Endothelial cell of umbilical vein (primary cell): ENCODE measurements at regions not wholly inside any gene's neighbourhood (a gene's known extent, or its start where the extent isn't known, plus 50 kb on each side); places are given as distances from the start of the nearest gene placed in this dataset.

ENCODE experiments used
- BruUV-seq: library from RNA; stranded (reverse); fragments of 400-500 nt; replicated peaks from 2 replicates; lab custom pipeline; 2021; lab: Mats Ljungman, UMichigan
- CTCF ChIA-PET: fragments of 300-600, 350-600 bp; sonication (Branson Sonifier 250); formaldehyde crosslinking; loops from one replicate; lab custom pipeline; 2021; ENCODE audit warnings: antibody characterized with exemption, inconsistent platforms; lab: Charles Lee
- POLR2A ChIA-PET: fragments of 300-600, 350-600 bp; sonication (Branson Sonifier 250); formaldehyde crosslinking; loops from one replicate; lab custom pipeline; 2021; ENCODE audit warnings: antibody characterized with exemption, inconsistent platforms; lab: Charles Lee
- DNase-seq: peaks from one replicate; pipeline ENCODE4 v3.0.0-alpha.2; 2011; ENCODE audit warnings: low read depth, low spot score
- FAIRE-seq: peaks from 2 replicates; lab custom pipeline; 2011; peaks lifted over from hg19 to GRCh38; lab: Jason Lieb, UNC
- H2AFZ ChIP-seq: 2 replicates; pipeline ENCODE4 v1.6.0; 2012; ENCODE audit warnings: low read depth, low read length, control low read depth, inconsistent platforms
- H3K27ac ChIP-seq: 2 replicates; pipeline ENCODE4 v1.5.1; 2011; ENCODE audit warnings: low read depth, mild to moderate bottlenecking, control low read depth, low read length, moderate library complexity; ENCODE audit not compliant: insufficient read depth
- H3K27me3 ChIP-seq, 2 experiments: 2 replicates each; pipeline versions ENCODE4 v1.6.0 to v1.6.1; 2011; ENCODE audit warnings: low read length in 2 of 2, mixed read lengths in 1 of 2; ENCODE audit not compliant: control insufficient read depth in 2 of 2, insufficient read depth in 2 of 2
- H3K36me3 ChIP-seq, 2 experiments: 2 replicates in 1 of 2; 3 replicates in 1 of 2; pipeline ENCODE4 v1.5.1; 2011; ENCODE audit warnings: low read length in 2 of 2, mild to moderate bottlenecking in 1 of 2, moderate library complexity in 1 of 2; ENCODE audit not compliant: control insufficient read depth in 2 of 2, insufficient read depth in 2 of 2; ENCODE audit errors: extremely low read depth in 1 of 2
- H3K4me1 ChIP-seq: 3 replicates; pipeline ENCODE4 v1.5.1; 2011; ENCODE audit warnings: mild to moderate bottlenecking, low read length; ENCODE audit not compliant: control insufficient read depth, insufficient read depth; ENCODE audit errors: extremely low read depth
- H3K4me2 ChIP-seq: 2 replicates; pipeline ENCODE4 v1.6.1; 2011; ENCODE audit warnings: low read length, control low read depth, mixed read lengths; ENCODE audit not compliant: insufficient read depth
- H3K4me3 ChIP-seq, 3 experiments: fragments of 200-600 bp in 1 of 3; sonication (generic), shearing (Covaris generic) in 1 of 3; replicated peaks in 1 of 3; 2 replicates each; pipeline ENCODE4 v1.5.1; 2011 to 2016; ENCODE audit warnings: control low read depth in 3 of 3, low read length in 3 of 3, mild to moderate bottlenecking in 2 of 3, inconsistent platforms in 1 of 3, low read depth in 1 of 3, moderate library complexity in 1 of 3; ENCODE audit not compliant: insufficient read depth in 1 of 3
- H3K79me2 ChIP-seq: 2 replicates; pipeline ENCODE4 v1.6.0; 2012; ENCODE audit warnings: low read length, inconsistent platforms; ENCODE audit not compliant: control insufficient read depth, insufficient read depth
- H3K9ac ChIP-seq: replicated peaks from 2 replicates; pipeline ENCODE3; 2011; ENCODE audit warnings: low read length, control low read depth; ENCODE audit not compliant: insufficient read depth; ENCODE audit errors: extremely low read depth
- H3K9me1 ChIP-seq: replicated peaks from 3 replicates; pipeline ENCODE4 v1.6.0; 2011; ENCODE audit warnings: mild to moderate bottlenecking, low read length; ENCODE audit not compliant: control insufficient read depth, insufficient read depth; ENCODE audit errors: extremely low read depth
- H3K9me3 ChIP-seq: replicated peaks from 2 replicates; pipeline ENCODE4 v1.5.1; 2012; ENCODE audit warnings: low read length, inconsistent platforms; ENCODE audit not compliant: control insufficient read depth, insufficient read depth
- H4K20me1 ChIP-seq: replicated peaks from 2 replicates; pipeline ENCODE3; 2011; ENCODE audit warnings: mild to moderate bottlenecking, low read length; ENCODE audit not compliant: control insufficient read depth, insufficient read depth; ENCODE audit errors: extremely low read depth
- CTCF ChIP-seq, 2 donors: IDR thresholded peaks; 1 replicate in 1 of 2; 2 replicates in 1 of 2; pipeline ENCODE4 v1.5.1; 2011; ENCODE audit warnings: low read length in 2 of 2, mild to moderate bottlenecking in 2 of 2, moderate library complexity in 2 of 2, control low read depth in 1 of 2, inconsistent platforms in 1 of 2, low read depth in 1 of 2; ENCODE audit not compliant: insufficient read depth in 1 of 2; ENCODE audit errors: extremely low read depth in 1 of 2
- EZH2 ChIP-seq: IDR thresholded peaks from 2 replicates; pipeline ENCODE4 v1.6.1; 2012; ENCODE audit warnings: borderline replicate concordance, low read depth, mild to moderate bottlenecking, moderate library complexity, low read length, inconsistent platforms; ENCODE audit not compliant: severe bottlenecking
- FOS ChIP-seq: IDR thresholded peaks from 2 replicates; pipeline ENCODE4 v1.6.1; 2011; ENCODE audit warnings: mild to moderate bottlenecking, low read length, moderate library complexity, borderline replicate concordance; ENCODE audit not compliant: insufficient read depth
- GATA2 ChIP-seq: IDR thresholded peaks from 2 replicates; pipeline ENCODE4 v1.7.0; 2011; ENCODE audit warnings: low read depth, mild to moderate bottlenecking, moderate library complexity, mixed read lengths, low read length; ENCODE audit not compliant: insufficient read length, insufficient read depth
- JUN ChIP-seq: IDR thresholded peaks from 2 replicates; pipeline ENCODE4 v1.6.1; 2011; ENCODE audit warnings: borderline replicate concordance, low read depth; ENCODE audit not compliant: insufficient read length, insufficient read depth
- MAX ChIP-seq: IDR thresholded peaks from 2 replicates; pipeline ENCODE4 v1.6.1; 2011; ENCODE audit not compliant: insufficient read depth, insufficient read length
- MYC ChIP-seq: IDR thresholded peaks from one replicate; pipeline ENCODE4 v1.6.1; 2011; ENCODE audit warnings: mild to moderate bottlenecking, low read depth, low read length
- POLR2A ChIP-seq: IDR thresholded peaks from 2 replicates; pipeline ENCODE4 v1.6.1; 2012; ENCODE audit warnings: low read depth, mild to moderate bottlenecking, control low read depth, low read length
- POLR2AphosphoS5 ChIP-seq: IDR thresholded peaks from 2 replicates; pipeline ENCODE4 v1.6.1; 2012; ENCODE audit warnings: low read depth, mild to moderate bottlenecking, control low read depth, low read length, moderate library complexity; ENCODE audit not compliant: insufficient read depth
- dilution Hi-C: fragments of 300-500 bp; cut with MboI; formaldehyde crosslinking; loops from one replicate; pipeline ENCODE4 v1.15.0; 2019; ENCODE audit warnings: low sequenced_read_pairs; ENCODE audit not compliant: extremely low pct_ligation_motif_present
- intact Hi-C: fragments of 100-400 bp; cut with micrococcal nuclease; formaldehyde crosslinking; loops from one replicate; pipeline ENCODE4 v1.10.0; 2022

GRCh38 chr14:39614297-39614923 lies 182.2 kb upstream of the FBXO33 start:
- no peaks in the 10 kb centered on the region for H3K4me1 ChIP-seq
- FAIRE-seq (no peak), DNase-seq (no peak)
- H3K9ac ChIP-seq: no peak overlapping the region
- no peaks in the 10 kb centered on the region for H3K27me3 ChIP-seq
- dilution Hi-C loops (no loop called here), intact Hi-C loops (no loop called here)
- no peak overlapping the region for H3K4me2 ChIP-seq
- H3K79me2 ChIP-seq: no peaks in the 10 kb centered on the region
- ChIA-PET CTCF (no interaction called here), POLR2A (no interaction called here)
- H2AFZ ChIP-seq: no peak overlapping the region
- BruUV-seq: no TSS peak
- H3K9me1 ChIP-seq: no peaks in the 10 kb centered on the region
- no peak for TF ChIP-seq MAX
- TF ChIP-seq FOS: no peak
- TF ChIP-seq MYC: no peak
- no peak for TF ChIP-seq JUN
- TF ChIP-seq GATA2: no peak
- no peak for TF ChIP-seq POLR2AphosphoS5
- no peak for TF ChIP-seq CTCF (IDR thresholded peaks at IDR 0.05; ENCODE audit: extremely low read depth in 1 of 2, insufficient read depth in 1 of 2, low read depth in 1 of 2, low read length in 2 of 2)
- TF ChIP-seq POLR2A: no peak
- TF ChIP-seq EZH2: no peak
- no peak overlapping the region for H3K27ac ChIP-seq
- H3K36me3 ChIP-seq: no peaks in the 10 kb centered on the region
- H3K9me3 ChIP-seq: no peaks in the 10 kb centered on the region
- no peaks in the 10 kb centered on the region for H4K20me1 ChIP-seq
- H3K4me3 ChIP-seq: no peak overlapping the region
